ENCODE measurements at regions not wholly inside any gene's neighbourhood (a gene's known extent, or its start where the extent isn't known, plus 50 kb on each side); places are given as distances from the start of the nearest gene placed in this dataset.
"Not testable (repeated sequence)": the region's sequence is repeated elsewhere in the genome, so short reads cannot be mapped to it uniquely, and the experiment has no call there.

GRCh38 chr13:72657379-72657778 lies 70.0 kb downstream of the MZT1 start:
- no peak for DNase-seq (ENCODE audit: low read depth)

DNA sequence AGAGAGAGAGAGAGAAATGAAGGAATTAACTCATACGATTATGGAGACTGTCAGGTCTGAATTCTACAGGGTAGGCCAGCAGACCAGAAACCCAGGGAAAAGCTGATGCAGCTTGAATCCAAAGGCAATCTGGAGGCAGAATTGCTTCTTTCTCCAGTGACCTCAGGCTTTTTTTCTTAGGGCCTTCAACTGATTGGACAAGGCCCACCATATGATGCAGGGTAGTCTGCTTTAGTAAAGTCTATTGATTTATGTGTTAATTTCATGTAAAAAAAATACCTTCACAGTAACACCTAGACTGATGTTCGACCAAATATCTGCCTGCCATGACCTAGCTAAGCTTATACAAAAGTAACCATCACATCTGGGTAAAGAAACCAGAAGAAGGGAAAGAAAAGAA lies 71.1 kb downstream of the MZT1 start:
- no peak for DNase-seq (ENCODE audit: low read depth)

GRCh38 chr13:72653506-72653905 lies 73.9 kb downstream of the MZT1 start:
- DNase-seq (ENCODE audit: low read depth) = no peak

GRCh38 chr13:72652681-72653080 lies 74.7 kb downstream of the MZT1 start:
- no peak for DNase-seq (ENCODE audit: low read depth)

DNA sequence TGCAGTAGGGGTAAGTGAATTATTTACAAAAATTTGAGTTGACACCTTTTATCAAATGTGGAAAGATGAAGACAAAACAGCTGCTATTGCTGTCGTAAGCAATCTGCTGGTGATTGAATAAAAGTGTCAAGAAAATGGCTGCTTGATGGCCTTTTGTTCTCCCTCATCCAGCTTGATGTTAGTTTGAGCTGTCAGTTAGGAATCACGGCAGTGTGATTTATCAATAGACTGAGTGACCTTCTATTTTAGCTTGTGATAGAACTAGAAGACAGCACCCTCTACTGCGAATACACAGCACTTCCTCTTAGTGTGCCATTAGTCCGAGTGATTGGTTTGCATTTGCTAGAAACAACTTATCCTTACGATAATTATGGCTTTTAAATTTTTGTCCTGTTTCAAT lies 76.3 kb downstream of the MZT1 start:
- DNase-seq (ENCODE audit: low read depth) = no peak

- no peak for DNase-seq (ENCODE audit: low read depth)
These were observed 77.3 kb downstream of the MZT1 start for GRCh38 chr13:72650051-72650700.

DNA sequence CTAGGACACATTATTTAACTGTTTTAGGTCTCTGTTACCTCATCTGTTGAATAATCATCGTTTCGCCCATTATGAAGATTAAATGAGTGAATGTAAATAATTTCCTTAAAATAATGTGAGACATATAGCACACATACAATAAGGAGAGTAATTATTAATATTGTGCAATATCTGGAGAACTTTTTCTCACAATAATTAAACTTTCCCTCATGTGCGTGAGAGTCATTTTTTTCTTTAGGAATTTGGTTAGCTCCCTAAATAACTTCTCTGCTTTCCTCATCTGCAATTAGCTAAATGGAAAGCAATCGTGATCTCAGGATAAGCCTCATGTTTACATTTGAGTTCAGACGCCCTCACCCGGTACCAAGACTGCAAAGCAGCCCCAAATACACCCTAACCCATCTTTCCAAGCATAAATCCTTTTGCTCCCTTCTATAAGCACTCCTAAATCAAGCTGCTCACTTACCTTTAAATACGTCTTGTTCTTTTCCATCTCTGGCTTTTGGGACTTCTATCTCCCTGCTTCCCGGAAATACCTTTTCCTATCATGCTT lies 78.8 kb downstream of the MZT1 start:
- no peak for DNase-seq (ENCODE audit: low read depth)

DNA sequence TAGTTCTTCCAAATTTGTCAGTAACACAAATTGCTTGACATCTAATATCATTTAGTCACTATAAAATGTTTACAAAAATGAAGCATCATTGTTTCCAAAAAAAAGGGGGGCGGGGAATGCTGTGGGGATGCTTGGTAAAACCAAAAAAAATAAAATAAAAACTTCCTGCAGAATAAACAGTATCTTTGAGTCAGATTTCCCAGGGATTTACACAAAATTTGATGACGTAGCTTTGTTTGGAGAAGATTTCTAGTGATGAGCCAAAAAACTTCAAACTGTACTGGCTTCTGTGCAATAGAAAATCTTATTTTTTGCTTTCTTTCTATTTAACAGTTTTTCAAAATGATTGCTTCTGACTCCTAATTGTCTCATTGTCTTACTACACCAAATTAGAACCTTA lies 80.0 kb downstream of the MZT1 start:
- no peak for DNase-seq (ENCODE audit: low read depth)

- DNase-seq (ENCODE audit: low read depth) = no peak
These were observed 81.9 kb downstream of the MZT1 start for GRCh38 chr13:72645521-72645920.

GRCh38 chr13:72643311-72643989 lies 84.0 kb downstream of the MZT1 start:
- peak; percentile 1 for DNase-seq (ENCODE audit: low read depth)

DNA sequence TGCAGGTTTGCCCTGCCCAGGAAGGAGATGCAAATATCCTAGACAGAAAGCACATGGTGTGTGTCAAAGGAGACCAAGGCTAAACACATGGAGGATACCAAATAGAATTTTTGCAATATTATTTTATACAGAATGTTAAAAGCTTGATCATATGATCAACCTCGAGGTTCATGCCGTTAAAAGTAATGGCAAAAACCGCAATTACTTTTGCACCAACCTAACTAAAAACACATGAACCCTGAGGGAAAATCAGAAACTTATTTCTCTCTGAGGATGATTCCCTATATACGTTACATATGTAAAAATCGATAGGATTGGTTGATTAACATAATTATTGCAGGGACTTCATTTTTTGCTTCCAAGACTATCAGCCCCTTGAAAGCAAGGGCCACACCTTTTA lies 88.1 kb downstream of the MZT1 start:
- no peak for DNase-seq (ENCODE audit: low read depth)

DNA sequence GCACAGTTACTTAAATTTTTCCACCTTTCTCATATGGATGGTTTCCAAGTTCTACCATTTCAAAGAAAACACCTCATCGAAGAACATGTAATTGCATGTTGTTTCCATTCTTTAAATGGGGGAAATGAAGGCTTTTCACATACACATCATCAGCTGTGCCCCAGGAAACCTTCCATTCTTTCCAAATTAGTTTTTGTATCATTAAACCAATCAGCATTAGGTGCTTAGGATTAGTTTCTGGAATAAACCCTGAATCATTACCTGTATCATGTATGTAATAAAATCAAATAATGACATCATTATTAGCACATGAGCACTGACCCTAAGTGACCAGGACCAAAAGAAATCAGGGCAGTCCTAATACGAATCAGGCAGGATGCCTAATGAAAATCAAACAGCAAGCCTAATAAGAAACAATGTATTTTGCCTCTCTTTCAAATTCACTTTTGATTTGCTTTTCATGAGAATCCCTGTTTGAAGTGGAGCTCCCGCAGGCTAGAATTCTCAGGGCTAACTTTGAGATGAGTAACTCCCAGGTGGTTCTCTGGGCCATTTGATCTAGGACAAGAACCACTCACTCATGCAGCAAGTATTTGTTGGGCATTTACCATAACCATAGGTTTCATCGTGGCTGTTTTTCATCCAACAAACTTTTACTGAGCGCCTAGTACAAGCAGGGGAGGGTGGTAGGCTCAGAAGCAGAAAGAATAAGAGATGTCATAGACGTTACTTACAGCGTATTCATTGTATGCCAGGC lies 89.2 kb downstream of the MZT1 start:
- DNase-seq (ENCODE audit: low read depth) = no peak

- DNase-seq (ENCODE audit: low read depth) = no peak
These were observed 89.9 kb downstream of the MZT1 start for GRCh38 chr13:72637561-72637960.

- DNase-seq (ENCODE audit: low read depth) = no peak
These were observed 92.6 kb downstream of the MZT1 start for GRCh38 chr13:72634859-72635258.

- DNase-seq (ENCODE audit: low read depth) = no peak
These were observed 104.9 kb downstream of the MZT1 start for GRCh38 chr13:72622546-72622945.

DNA sequence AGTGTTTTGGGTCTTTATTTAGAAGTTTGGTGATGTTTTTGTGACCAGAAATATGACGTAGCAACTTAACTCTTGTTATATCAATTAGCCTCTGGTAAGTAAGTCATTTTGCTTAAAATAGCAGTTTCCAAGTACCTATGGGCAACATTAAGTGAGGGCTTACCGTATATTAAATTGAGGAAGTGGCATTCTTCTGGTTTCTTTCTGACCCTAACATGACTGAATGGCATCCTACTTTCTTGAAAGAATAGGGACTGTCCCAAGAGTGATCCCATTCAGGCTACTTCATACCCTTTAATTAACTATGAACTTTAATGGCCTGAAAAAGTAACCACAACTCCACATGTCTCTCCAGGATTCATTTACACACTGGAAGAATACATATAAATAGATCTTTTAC lies 106.6 kb downstream of the MZT1 start:
- DNase-seq (ENCODE audit: low read depth) = no peak

DNA sequence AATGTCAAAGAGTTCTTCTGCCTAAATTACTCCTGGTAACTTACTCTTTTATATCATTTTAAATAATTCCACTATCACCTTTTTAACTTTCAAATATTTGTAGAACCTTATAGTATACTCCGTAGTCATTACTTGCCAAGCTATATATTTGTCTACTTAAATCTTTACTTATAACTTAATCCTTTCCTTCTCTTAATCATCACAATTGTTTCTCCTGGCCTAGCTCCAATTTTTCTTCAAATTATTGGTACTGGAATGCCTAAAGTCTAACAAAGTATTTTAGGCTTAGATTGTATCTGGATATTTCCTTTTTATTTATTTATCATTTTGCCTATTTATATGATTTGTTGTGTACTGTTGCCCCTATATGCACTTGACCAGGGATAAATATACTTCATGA lies 109.5 kb downstream of the MZT1 start:
- no peak for DNase-seq (ENCODE audit: low read depth)

GRCh38 chr13:72617186-72617585 lies 110.2 kb downstream of the MZT1 start:
- no peak for DNase-seq (ENCODE audit: low read depth)

- DNase-seq (ENCODE audit: low read depth) = not testable (repeated sequence)
These were observed 117.1 kb downstream of the MZT1 start for GRCh38 chr13:72610251-72610891.

DNA sequence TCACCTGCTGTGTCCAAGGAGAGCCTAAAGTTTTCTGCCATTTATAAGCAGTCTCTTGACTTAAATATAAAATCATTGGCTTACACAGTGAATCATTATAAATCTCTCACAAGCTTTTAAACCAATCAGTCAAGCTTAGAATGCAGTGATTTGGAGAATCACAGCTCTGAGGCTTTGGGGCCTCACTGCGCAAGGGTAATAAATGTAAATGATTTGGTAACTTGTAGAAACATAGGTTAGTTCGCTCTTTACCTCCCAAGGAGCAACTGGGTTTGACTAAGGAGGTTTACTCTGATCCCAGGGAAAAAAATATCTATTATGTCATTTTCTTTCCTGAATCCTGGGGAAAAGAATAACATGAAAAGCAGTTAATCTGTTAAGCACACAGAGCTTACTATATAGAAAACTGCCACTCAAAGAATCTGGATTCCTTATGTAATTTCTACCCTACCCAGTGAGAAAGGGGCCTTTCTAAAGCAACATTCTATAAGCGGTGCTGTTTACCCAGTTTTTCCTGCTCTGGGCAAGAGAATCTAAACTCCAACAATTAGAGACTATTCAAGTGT lies 128.2 kb downstream of the MZT1 start:
- no peak for DNase-seq (ENCODE audit: low read depth)

GRCh38 chr13:72590091-72590740 lies 137.2 kb downstream of the MZT1 start:
- no peak for DNase-seq (ENCODE audit: low read depth)

GRCh38 chr13:72586518-72586917 lies 140.9 kb downstream of the MZT1 start:
- DNase-seq (ENCODE audit: low read depth) = no peak
